GM23338 (cell line): ENCODE measurements at regions not wholly inside any gene's neighbourhood (a gene's known extent, or its start where the extent isn't known, plus 50 kb on each side); places are given as distances from the start of the nearest gene placed in this dataset.

Experiments used
- ATAC-seq: fragments of 200-7000 bp; cut with Tn5 transposase; 3 replicates; pipeline ENCODE4 v1.9.1; 2020
- DNase-seq: peaks from one replicate; pipeline ENCODE4 v3.0.0-alpha.2; 2015; ENCODE audit warnings: low spot score
- H2AFZ ChIP-seq: fragments of 200-600 bp; sonication (generic); 2 replicates; pipeline ENCODE4 v1.8.0; 2016; ENCODE audit warnings: antibody characterized with exemption, mild to moderate bottlenecking, moderate library complexity
- H3F3A ChIP-seq: fragments of 200-600 bp; sonication (generic); replicated peaks from 2 replicates; pipeline ENCODE4 v1.8.0; 2017; ENCODE audit warnings: antibody characterized with exemption, mixed run types, low read depth
- H3K27ac ChIP-seq: fragments of 200-600 bp; sonication (generic); 2 replicates; pipeline ENCODE4 v1.6.1; 2016; ENCODE audit warnings: low read depth
- H3K27me3 ChIP-seq: fragments of 200-600 bp; sonication (generic); 2 replicates; pipeline ENCODE4 v1.8.0; 2016; ENCODE audit warnings: mild to moderate bottlenecking, mixed run types, moderate library complexity; ENCODE audit not compliant: insufficient read depth
- H3K36me3 ChIP-seq: fragments of 200-600 bp; sonication (generic); 2 replicates; pipeline ENCODE4 v1.8.0; 2016; ENCODE audit warnings: mild to moderate bottlenecking; ENCODE audit not compliant: insufficient read depth
- H3K4me1 ChIP-seq: fragments of 200-600 bp; sonication (generic); 2 replicates; pipeline ENCODE4 v1.8.0; 2016; ENCODE audit warnings: mild to moderate bottlenecking, moderate library complexity; ENCODE audit not compliant: insufficient read depth
- H3K4me2 ChIP-seq: fragments of 200-600 bp; sonication (generic); 2 replicates; pipeline ENCODE4 v1.7.1; 2017; ENCODE audit warnings: mixed run types
- H3K4me3 ChIP-seq: fragments of 200-600 bp; sonication (generic); 2 replicates; pipeline ENCODE4 v1.6.1; 2016; ENCODE audit warnings: mixed run types
- H3K79me2 ChIP-seq: fragments of 200-600 bp; sonication (generic); replicated peaks from 2 replicates; pipeline ENCODE4 v1.8.0; 2017; ENCODE audit warnings: mild to moderate bottlenecking; ENCODE audit not compliant: insufficient read depth
- H3K9me2 ChIP-seq: fragments of 200-600 bp; sonication (generic); 2 replicates; pipeline ENCODE4 v1.8.0; 2017; ENCODE audit not compliant: insufficient read depth
- H4K20me1 ChIP-seq: fragments of 200-600 bp; sonication (generic); replicated peaks from 2 replicates; pipeline ENCODE4 v1.8.0; 2017; ENCODE audit warnings: mild to moderate bottlenecking; ENCODE audit not compliant: insufficient read depth
- H3K27ac Mint-ChIP-seq: 2 replicates; pipeline ENCODE4 v1.8.0; 2020; ENCODE audit warnings: inconsistent platforms, mild to moderate bottlenecking, moderate library complexity, mixed read lengths
- H3K27me3 Mint-ChIP-seq: 3 replicates; pipeline ENCODE4 v1.8.0; 2022; ENCODE audit warnings: low read depth, mild to moderate bottlenecking, moderate library complexity, mixed read lengths, inconsistent platforms; ENCODE audit not compliant: insufficient read depth, poor library complexity
- H3K36me3 Mint-ChIP-seq: 3 replicates; pipeline ENCODE4 v1.8.0; 2021; ENCODE audit warnings: low read depth, mild to moderate bottlenecking, inconsistent platforms, moderate library complexity, mixed read lengths
- H3K4me1 Mint-ChIP-seq: 3 replicates; pipeline ENCODE4 v1.8.0; 2020; ENCODE audit warnings: mild to moderate bottlenecking, inconsistent platforms, mixed read lengths
- H3K4me3 Mint-ChIP-seq: 3 replicates; pipeline ENCODE4 v1.8.0; 2021; ENCODE audit warnings: moderate library complexity, mild to moderate bottlenecking, inconsistent platforms, mixed read lengths
- H3K9me3 Mint-ChIP-seq: 3 replicates; pipeline ENCODE4 v1.8.0; 2020; ENCODE audit warnings: moderate library complexity, mild to moderate bottlenecking, inconsistent platforms, mixed read lengths
- CREB1 ChIP-seq: fragments of 250-450 bp; sonication (Bioruptor Pico); IDR thresholded peaks from 2 replicates; pipeline ENCODE4 v1.5.0; 2020; ENCODE audit warnings: low read depth, mild to moderate bottlenecking, moderate library complexity
- EZH2 ChIP-seq: fragments of 200-600 bp; sonication (generic); IDR thresholded peaks from one replicate; pipeline ENCODE4 v1.8.0; 2017; ENCODE audit warnings: antibody characterized with exemption, mild to moderate bottlenecking, low read depth; ENCODE audit not compliant: unreplicated experiment
- EZH2phosphoT487 ChIP-seq: fragments of 200-600 bp; sonication (generic); IDR thresholded peaks from one replicate; pipeline ENCODE4 v1.8.1; 2018; ENCODE audit warnings: antibody characterized with exemption; ENCODE audit not compliant: unreplicated experiment
- JUNB ChIP-seq: IDR thresholded peaks from one replicate; pipeline ENCODE4 v1.6.1; 2016; ENCODE audit warnings: antibody characterized with exemption; ENCODE audit not compliant: unreplicated experiment
- NANOG ChIP-seq: IDR thresholded peaks from 2 replicates; pipeline ENCODE4 v1.6.1; 2016; ENCODE audit warnings: antibody characterized with exemption, borderline replicate concordance
- POLR2AphosphoS5 ChIP-seq: IDR thresholded peaks from 2 replicates; pipeline ENCODE4 v1.6.1; 2016; ENCODE audit warnings: antibody characterized with exemption, low read depth
- STAT1 ChIP-seq: IDR thresholded peaks from one replicate; pipeline ENCODE4 v1.6.1; 2016; ENCODE audit warnings: antibody characterized with exemption; ENCODE audit not compliant: unreplicated experiment
- ZNF114 ChIP-seq: fragments of 250-450 bp; sonication (Bioruptor Pico); IDR thresholded peaks from 2 replicates; pipeline ENCODE4 v1.5.0; 2020; ENCODE audit warnings: mild to moderate bottlenecking, moderate library complexity
- ZNF331 ChIP-seq: fragments of 250-450 bp; sonication (Bioruptor Pico); IDR thresholded peaks from 2 replicates; pipeline ENCODE4 v1.5.0; 2020; ENCODE audit warnings: low read depth, mild to moderate bottlenecking, moderate library complexity
- TF ChIP-seq, protein P1 (sequence below), 2 experiments: fragments of 200-600 bp in 1 of 2; sonication (generic) in 1 of 2; conservative IDR thresholded peaks; 2 replicates each; pipeline versions ENCODE4 v1.5.1 to v1.6.1; 2016 to 2017; ENCODE audit warnings: antibody characterized with exemption in 2 of 2, low read depth in 2 of 2, mild to moderate bottlenecking in 2 of 2, moderate library complexity in 1 of 2
- TF ChIP-seq, protein P2 (sequence below): IDR thresholded peaks from 2 replicates; pipeline ENCODE4 v1.6.1; 2016; ENCODE audit warnings: antibody characterized with exemption
- TF ChIP-seq, protein P3 (sequence below): fragments of 250-450 bp; sonication (Bioruptor Pico); IDR thresholded peaks from 2 replicates; pipeline ENCODE4 v1.5.0; 2020; ENCODE audit warnings: mild to moderate bottlenecking, moderate library complexity
- TF ChIP-seq, protein P4 (sequence below): IDR thresholded peaks from one replicate; pipeline ENCODE4 v1.6.1; 2018; ENCODE audit warnings: antibody characterized with exemption; ENCODE audit not compliant: unreplicated experiment

DNA sequence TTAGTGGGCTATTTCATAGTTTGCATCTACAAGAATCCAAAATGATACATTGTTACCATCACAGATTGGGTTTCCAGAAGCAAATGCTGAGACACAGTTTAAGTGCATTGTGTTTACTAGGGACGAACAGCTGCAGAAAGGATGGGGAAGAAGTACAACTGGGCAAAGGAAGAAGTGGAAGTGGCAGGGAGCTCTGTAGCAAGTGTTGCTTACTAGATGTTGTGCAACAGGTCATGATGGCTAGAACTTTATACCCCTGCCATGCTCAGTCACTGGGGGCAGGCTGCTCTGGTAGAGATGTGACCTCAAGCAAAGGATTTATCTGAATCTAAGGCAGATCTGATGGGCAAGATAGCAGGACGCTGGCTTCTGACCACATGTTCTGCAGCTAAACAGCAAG is 76.1 kb upstream of the EMCN start:
- peaks cover 6% of the 10 kb centered on the region; the same call in 1 of the 2 replicates for H3K9me2 ChIP-seq

More for the DNA sequence above, 76.1 kb upstream of the EMCN start:
- no peaks in the 10 kb centered on the region for H4K20me1 ChIP-seq
- no peaks in the 10 kb centered on the region for H3K79me2 ChIP-seq
- H3K4me2 ChIP-seq = no peak overlapping the region
- Mint-ChIP-seq H3K27me3 (no peaks in the 10 kb centered on the region), H3K9me3 (no peaks in the 10 kb centered on the region), H3K4me3 (no peak overlapping the region), H3K4me1 (no peaks in the 10 kb centered on the region), H3K27ac (no peak overlapping the region), H3K36me3 (peaks cover 4% of the 10 kb centered on the region; the same call in 2 of the 3 replicates)
- H2AFZ ChIP-seq = no peak overlapping the region
- TF ChIP-seq CREB1 (CRISPR knock-in tag) = no peak
- TF ChIP-seq, protein P1, sequence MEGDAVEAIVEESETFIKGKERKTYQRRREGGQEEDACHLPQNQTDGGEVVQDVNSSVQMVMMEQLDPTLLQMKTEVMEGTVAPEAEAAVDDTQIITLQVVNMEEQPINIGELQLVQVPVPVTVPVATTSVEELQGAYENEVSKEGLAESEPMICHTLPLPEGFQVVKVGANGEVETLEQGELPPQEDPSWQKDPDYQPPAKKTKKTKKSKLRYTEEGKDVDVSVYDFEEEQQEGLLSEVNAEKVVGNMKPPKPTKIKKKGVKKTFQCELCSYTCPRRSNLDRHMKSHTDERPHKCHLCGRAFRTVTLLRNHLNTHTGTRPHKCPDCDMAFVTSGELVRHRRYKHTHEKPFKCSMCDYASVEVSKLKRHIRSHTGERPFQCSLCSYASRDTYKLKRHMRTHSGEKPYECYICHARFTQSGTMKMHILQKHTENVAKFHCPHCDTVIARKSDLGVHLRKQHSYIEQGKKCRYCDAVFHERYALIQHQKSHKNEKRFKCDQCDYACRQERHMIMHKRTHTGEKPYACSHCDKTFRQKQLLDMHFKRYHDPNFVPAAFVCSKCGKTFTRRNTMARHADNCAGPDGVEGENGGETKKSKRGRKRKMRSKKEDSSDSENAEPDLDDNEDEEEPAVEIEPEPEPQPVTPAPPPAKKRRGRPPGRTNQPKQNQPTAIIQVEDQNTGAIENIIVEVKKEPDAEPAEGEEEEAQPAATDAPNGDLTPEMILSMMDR (conservative IDR thresholded peaks at IDR 0.05; ENCODE audit: low read depth in 2 of 2) = no peak
- TF ChIP-seq ZNF114 (CRISPR knock-in tag) = no peak
- no peak for TF ChIP-seq EZH2
- no peak for TF ChIP-seq NANOG
- TF ChIP-seq STAT1 = no peak
- TF ChIP-seq, protein P2, sequence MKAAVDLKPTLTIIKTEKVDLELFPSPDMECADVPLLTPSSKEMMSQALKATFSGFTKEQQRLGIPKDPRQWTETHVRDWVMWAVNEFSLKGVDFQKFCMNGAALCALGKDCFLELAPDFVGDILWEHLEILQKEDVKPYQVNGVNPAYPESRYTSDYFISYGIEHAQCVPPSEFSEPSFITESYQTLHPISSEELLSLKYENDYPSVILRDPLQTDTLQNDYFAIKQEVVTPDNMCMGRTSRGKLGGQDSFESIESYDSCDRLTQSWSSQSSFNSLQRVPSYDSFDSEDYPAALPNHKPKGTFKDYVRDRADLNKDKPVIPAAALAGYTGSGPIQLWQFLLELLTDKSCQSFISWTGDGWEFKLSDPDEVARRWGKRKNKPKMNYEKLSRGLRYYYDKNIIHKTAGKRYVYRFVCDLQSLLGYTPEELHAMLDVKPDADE = no peak
- no peak for TF ChIP-seq POLR2AphosphoS5
- TF ChIP-seq ZNF331 (CRISPR knock-in tag) = no peak
- TF ChIP-seq JUNB = no peak
- TF ChIP-seq EZH2phosphoT487 = no peak
- TF ChIP-seq, protein P3, sequence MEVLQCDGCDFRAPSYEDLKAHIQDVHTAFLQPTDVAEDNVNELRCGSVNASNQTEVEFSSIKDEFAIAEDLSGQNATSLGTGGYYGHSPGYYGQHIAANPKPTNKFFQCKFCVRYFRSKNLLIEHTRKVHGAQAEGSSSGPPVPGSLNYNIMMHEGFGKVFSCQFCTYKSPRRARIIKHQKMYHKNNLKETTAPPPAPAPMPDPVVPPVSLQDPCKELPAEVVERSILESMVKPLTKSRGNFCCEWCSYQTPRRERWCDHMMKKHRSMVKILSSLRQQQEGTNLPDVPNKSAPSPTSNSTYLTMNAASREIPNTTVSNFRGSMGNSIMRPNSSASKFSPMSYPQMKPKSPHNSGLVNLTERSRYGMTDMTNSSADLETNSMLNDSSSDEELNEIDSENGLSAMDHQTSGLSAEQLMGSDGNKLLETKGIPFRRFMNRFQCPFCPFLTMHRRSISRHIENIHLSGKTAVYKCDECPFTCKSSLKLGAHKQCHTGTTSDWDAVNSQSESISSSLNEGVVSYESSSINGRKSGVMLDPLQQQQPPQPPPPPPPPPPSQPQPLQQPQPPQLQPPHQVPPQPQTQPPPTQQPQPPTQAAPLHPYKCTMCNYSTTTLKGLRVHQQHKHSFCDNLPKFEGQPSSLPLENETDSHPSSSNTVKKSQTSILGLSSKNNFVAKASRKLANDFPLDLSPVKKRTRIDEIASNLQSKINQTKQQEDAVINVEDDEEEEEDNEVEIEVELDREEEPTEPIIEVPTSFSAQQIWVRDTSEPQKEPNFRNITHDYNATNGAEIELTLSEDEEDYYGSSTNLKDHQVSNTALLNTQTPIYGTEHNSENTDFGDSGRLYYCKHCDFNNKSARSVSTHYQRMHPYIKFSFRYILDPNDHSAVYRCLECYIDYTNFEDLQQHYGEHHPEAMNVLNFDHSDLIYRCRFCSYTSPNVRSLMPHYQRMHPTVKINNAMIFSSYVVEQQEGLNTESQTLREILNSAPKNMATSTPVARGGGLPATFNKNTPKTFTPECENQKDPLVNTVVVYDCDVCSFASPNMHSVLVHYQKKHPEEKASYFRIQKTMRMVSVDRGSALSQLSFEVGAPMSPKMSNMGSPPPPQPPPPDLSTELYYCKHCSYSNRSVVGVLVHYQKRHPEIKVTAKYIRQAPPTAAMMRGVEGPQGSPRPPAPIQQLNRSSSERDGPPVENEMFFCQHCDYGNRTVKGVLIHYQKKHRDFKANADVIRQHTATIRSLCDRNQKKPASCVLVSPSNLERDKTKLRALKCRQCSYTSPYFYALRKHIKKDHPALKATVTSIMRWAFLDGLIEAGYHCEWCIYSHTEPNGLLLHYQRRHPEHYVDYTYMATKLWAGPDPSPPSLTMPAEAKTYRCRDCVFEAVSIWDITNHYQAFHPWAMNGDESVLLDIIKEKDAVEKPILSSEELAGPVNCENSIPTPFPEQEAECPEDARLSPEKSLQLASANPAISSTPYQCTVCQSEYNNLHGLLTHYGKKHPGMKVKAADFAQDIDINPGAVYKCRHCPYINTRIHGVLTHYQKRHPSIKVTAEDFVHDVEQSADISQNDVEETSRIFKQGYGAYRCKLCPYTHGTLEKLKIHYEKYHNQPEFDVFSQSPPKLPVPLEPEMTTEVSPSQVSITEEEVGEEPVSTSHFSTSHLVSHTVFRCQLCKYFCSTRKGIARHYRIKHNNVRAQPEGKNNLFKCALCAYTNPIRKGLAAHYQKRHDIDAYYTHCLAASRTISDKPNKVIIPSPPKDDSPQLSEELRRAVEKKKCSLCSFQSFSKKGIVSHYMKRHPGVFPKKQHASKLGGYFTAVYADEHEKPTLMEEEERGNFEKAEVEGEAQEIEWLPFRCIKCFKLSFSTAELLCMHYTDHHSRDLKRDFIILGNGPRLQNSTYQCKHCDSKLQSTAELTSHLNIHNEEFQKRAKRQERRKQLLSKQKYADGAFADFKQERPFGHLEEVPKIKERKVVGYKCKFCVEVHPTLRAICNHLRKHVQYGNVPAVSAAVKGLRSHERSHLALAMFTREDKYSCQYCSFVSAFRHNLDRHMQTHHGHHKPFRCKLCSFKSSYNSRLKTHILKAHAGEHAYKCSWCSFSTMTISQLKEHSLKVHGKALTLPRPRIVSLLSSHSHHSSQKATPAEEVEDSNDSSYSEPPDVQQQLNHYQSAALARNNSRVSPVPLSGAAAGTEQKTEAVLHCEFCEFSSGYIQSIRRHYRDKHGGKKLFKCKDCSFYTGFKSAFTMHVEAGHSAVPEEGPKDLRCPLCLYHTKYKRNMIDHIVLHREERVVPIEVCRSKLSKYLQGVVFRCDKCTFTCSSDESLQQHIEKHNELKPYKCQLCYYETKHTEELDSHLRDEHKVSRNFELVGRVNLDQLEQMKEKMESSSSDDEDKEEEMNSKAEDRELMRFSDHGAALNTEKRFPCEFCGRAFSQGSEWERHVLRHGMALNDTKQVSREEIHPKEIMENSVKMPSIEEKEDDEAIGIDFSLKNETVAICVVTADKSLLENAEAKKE (CRISPR knock-in tag) = no peak
- TF ChIP-seq, protein P4, sequence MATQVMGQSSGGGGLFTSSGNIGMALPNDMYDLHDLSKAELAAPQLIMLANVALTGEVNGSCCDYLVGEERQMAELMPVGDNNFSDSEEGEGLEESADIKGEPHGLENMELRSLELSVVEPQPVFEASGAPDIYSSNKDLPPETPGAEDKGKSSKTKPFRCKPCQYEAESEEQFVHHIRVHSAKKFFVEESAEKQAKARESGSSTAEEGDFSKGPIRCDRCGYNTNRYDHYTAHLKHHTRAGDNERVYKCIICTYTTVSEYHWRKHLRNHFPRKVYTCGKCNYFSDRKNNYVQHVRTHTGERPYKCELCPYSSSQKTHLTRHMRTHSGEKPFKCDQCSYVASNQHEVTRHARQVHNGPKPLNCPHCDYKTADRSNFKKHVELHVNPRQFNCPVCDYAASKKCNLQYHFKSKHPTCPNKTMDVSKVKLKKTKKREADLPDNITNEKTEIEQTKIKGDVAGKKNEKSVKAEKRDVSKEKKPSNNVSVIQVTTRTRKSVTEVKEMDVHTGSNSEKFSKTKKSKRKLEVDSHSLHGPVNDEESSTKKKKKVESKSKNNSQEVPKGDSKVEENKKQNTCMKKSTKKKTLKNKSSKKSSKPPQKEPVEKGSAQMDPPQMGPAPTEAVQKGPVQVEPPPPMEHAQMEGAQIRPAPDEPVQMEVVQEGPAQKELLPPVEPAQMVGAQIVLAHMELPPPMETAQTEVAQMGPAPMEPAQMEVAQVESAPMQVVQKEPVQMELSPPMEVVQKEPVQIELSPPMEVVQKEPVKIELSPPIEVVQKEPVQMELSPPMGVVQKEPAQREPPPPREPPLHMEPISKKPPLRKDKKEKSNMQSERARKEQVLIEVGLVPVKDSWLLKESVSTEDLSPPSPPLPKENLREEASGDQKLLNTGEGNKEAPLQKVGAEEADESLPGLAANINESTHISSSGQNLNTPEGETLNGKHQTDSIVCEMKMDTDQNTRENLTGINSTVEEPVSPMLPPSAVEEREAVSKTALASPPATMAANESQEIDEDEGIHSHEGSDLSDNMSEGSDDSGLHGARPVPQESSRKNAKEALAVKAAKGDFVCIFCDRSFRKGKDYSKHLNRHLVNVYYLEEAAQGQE = no peak
- peaks cover 6% of the 10 kb centered on the region; the same call in 1 of the 2 replicates for H3K4me1 ChIP-seq
- no peaks in the 10 kb centered on the region for H3K27me3 ChIP-seq
- no peak for ATAC-seq
- no peaks in the 10 kb centered on the region for H3F3A ChIP-seq
- no peak for DNase-seq
- no peak overlapping the region for H3K27ac ChIP-seq
- no peak overlapping the region for H3K4me3 ChIP-seq
- no peaks in the 10 kb centered on the region for H3K36me3 ChIP-seq
